DMS79 (cell line): ENCODE measurements at regions not wholly inside any gene's neighbourhood (a gene's known extent, or its start where the extent isn't known, plus 50 kb on each side); places are given as distances from the start of the nearest gene placed in this dataset.

Source experiments
- DNase-seq: peaks from one replicate; lab custom pipeline; 2025; lab: John Stamatoyannopoulos, UW

DNA sequence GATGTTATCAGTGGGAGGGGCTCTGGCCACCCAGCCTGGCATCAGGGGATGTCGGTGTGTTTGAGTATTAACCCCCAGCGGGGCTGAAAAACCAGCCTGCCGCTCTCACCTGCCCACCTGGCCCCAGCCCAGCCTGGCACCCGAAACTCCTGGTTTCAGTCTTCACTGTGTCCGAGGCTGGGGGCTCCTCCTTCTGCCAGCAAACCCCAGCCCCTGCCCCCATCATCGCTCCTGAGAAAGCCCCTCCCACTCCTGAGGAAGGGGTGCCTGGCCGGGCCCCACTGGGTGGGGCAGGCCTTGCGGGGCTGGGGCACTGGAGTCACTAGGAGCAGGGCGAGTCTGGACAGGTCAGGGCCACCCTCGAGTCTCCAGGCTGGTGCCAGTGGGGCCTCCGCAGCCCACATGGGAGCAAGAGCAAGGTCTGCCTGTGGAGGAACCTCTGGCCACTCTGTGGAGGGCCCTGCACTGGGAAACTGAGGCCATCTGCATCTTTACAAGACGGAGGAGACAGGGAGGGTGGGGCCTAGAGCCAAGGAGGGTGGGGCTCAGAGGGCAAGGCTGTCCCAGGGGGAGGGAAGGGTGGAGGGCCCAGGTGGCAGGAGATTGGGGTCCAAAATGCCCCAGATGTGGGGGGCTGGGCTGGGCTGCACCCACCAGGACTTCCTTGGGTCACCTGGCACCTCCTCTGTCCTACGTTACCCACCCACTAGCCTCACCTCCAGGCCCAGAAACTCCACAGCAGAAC lies 51.5 kb upstream of the NOTCH1 start:
- DNase-seq: no peak

GRCh38 chr9:136596630-136597031 lies 50.8 kb upstream of the NOTCH1 start:
- DNase-seq: no peak

GRCh38 chr9:136596217-136596616 lies 50.4 kb upstream of the NOTCH1 start:
- no peak for DNase-seq

DNA sequence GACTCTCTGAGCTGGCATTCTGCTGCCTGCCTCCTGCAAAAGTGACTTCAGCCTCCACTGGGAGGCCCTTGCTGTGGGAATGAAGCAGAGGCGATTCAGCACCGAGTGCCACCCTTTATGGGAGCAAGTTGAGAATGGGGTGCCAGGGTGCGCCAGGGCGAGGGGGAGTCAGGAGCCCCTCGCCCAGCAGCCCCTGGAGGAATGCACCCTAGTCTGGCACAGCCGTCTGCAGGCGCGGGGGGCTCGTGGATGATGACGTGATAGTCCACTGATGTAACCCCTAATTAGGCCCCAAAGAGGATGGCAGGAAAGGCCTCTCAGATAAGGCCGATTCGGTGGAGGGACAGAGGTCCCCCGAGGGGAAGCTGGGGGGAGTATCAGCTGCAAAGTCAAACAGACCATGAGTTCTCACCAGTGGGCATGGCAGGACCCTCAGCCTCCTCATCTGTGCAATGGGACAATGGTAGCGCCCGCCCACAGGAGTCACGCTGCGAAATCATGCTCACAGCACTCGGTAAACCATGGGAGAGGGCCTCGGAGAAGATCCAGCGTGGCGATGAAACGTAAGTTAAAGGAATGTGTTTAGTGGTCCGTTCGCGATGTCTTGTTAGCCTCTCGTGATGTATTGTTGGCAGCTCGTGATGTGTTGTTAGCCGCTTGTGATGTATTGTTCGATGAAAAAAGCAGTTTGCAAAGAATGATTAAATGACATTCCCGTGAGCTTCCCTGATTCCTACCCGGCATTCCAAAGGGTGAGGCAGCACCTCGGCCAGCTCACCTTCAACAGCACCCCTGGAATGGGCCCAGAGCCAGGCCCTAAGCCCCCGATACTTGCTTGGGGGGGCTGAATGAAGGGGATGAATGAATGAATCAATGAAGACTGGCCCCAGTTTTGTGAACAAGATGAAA lies 49.7 kb upstream of the NOTCH1 start:
- no peak for DNase-seq
